OCI-LY3 (cell line): ENCODE measurements at regions not wholly inside any gene's neighbourhood (a gene's known extent, or its start where the extent isn't known, plus 50 kb on each side); places are given as distances from the start of the nearest gene placed in this dataset.

Source experiments
- H2AFZ ChIP-seq: fragments of 200-600, 300-600 bp; shearing (Covaris generic); 2 replicates; pipeline ENCODE4 v1.6.0; 2014; ENCODE audit warnings: antibody characterized with exemption, low read depth, low read length
- H3K27ac ChIP-seq: fragments of 200-600, 300-600 bp; sonication (generic); 2 replicates; pipeline ENCODE4 v1.5.1; 2014; ENCODE audit warnings: mild to moderate bottlenecking, low read length, moderate library complexity, mixed read lengths
- H3K27me3 ChIP-seq: fragments of 200-600, 300-600 bp; sonication (generic); 2 replicates; pipeline ENCODE4 v1.6.1; 2014; ENCODE audit warnings: low read depth, low read length, mixed read lengths
- H3K36me3 ChIP-seq: fragments of 200-600, 300-600 bp; sonication (generic); replicated peaks from 2 replicates; pipeline ENCODE3; 2014; ENCODE audit warnings: low read depth, low read length, mixed read lengths
- H3K4me1 ChIP-seq: fragments of 300-600, 200-600 bp; sonication (generic); 2 replicates; pipeline ENCODE4 v1.6.1; 2014; ENCODE audit warnings: low read length, mixed read lengths
- H3K4me2 ChIP-seq: fragments of 200-600, 300-600 bp; sonication (generic); 2 replicates; pipeline ENCODE4 v1.6.1; 2014; ENCODE audit warnings: low read length, mixed read lengths
- H3K4me3 ChIP-seq: fragments of 300-600, 200-600 bp; sonication (generic); 2 replicates; pipeline ENCODE4 v1.5.1; 2014; ENCODE audit warnings: antibody characterized with exemption, mild to moderate bottlenecking, low read length, moderate library complexity
- H3K79me2 ChIP-seq: fragments of 300-600, 200-600 bp; shearing (Covaris generic); 2 replicates; pipeline ENCODE4 v1.6.1; 2014; ENCODE audit warnings: mild to moderate bottlenecking, low read length, mixed read lengths
- H3K9ac ChIP-seq: fragments of 300-600, 200-600 bp; shearing (Covaris generic); 2 replicates; pipeline ENCODE4 v1.6.0; 2014; ENCODE audit warnings: mild to moderate bottlenecking, low read length, moderate library complexity
- H3K9me3 ChIP-seq: fragments of 200-600, 300-600 bp; shearing (Covaris generic); 2 replicates; pipeline ENCODE4 v1.6.1; 2014; ENCODE audit warnings: low read length, mixed read lengths; ENCODE audit not compliant: insufficient read depth
- H4K20me1 ChIP-seq: fragments of 200-600, 300-600 bp; sonication (generic); 2 replicates; pipeline ENCODE4 v1.6.1; 2016; ENCODE audit warnings: low read length, mixed read lengths; ENCODE audit not compliant: insufficient read depth
- EZH2phosphoT487 ChIP-seq: fragments of 200-600 bp; shearing (Covaris generic); IDR thresholded peaks from 2 replicates; pipeline ENCODE4 v1.6.1; 2018; ENCODE audit warnings: antibody characterized with exemption, mixed run types, low read depth
- TF ChIP-seq, protein P1 (sequence below): fragments of 200-600, 300-600 bp; sonication (generic); IDR thresholded peaks from 2 replicates; pipeline ENCODE4 v1.5.1; 2014; ENCODE audit warnings: antibody characterized with exemption, low read length, low read depth

DNA sequence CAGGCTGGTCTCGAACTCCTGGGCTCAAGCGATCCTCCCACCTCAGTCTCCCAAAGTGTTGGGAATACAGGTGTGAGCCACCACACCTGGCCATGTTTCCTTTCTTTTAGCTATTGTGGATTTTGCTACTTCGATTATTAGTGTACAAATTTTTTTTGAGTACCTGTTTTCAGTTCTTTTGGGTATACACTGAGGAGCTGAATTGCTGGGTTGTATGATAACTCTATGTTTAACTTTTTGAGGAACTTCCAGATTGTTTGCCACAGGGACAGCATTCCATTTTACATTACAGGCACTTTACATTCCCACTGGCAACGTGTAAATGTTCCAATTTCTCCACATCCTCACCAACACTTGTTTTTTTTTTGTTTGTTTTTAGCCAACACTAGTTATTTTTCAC lies 198.1 kb upstream of the TBX3 start:
- H3K4me2 ChIP-seq: no peak overlapping the region
- peaks cover 5% of the 10 kb centered on the region; the same call in 1 of the 2 replicates for H3K4me1 ChIP-seq
- no peaks in the 10 kb centered on the region for H3K36me3 ChIP-seq
- H2AFZ ChIP-seq: no peak overlapping the region
- no peak overlapping the region for H3K9ac ChIP-seq
- H3K27ac ChIP-seq: no peak overlapping the region
- no peaks in the 10 kb centered on the region for H3K9me3 ChIP-seq
- H3K4me3 ChIP-seq: no peak overlapping the region
- no peaks in the 10 kb centered on the region for H3K27me3 ChIP-seq
- no peaks in the 10 kb centered on the region for H4K20me1 ChIP-seq
- TF ChIP-seq EZH2phosphoT487: no peak
- TF ChIP-seq, protein P1, sequence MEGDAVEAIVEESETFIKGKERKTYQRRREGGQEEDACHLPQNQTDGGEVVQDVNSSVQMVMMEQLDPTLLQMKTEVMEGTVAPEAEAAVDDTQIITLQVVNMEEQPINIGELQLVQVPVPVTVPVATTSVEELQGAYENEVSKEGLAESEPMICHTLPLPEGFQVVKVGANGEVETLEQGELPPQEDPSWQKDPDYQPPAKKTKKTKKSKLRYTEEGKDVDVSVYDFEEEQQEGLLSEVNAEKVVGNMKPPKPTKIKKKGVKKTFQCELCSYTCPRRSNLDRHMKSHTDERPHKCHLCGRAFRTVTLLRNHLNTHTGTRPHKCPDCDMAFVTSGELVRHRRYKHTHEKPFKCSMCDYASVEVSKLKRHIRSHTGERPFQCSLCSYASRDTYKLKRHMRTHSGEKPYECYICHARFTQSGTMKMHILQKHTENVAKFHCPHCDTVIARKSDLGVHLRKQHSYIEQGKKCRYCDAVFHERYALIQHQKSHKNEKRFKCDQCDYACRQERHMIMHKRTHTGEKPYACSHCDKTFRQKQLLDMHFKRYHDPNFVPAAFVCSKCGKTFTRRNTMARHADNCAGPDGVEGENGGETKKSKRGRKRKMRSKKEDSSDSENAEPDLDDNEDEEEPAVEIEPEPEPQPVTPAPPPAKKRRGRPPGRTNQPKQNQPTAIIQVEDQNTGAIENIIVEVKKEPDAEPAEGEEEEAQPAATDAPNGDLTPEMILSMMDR: no peak
- H3K79me2 ChIP-seq: no peaks in the 10 kb centered on the region

DNA sequence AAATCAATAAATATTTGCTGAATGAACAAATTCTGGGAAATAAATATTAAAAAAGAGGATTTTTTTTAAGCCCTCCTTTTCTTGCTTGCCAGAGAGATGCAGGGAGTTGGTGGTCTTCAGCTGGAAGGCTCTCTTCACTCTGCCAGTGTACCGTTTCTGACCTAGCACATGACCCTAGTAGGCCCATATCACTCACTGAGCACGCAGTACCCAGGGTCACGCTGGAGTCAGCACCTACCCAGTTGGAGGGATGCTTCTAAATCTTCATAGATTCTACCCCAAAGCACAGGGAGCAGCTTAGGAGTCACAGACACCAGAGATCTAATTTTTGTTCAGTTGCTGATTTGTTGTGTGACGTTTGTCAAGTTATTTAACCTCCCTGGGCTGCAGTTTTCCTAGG lies 195.4 kb upstream of the TBX3 start:
- H4K20me1 ChIP-seq: no peaks in the 10 kb centered on the region
- H3K27me3 ChIP-seq: no peaks in the 10 kb centered on the region
- no peak overlapping the region for H3K4me2 ChIP-seq
- H3K4me3 ChIP-seq: no peak overlapping the region
- H3K9ac ChIP-seq: no peak overlapping the region
- TF ChIP-seq, protein P1: no peak
- no peak for TF ChIP-seq EZH2phosphoT487
- H3K36me3 ChIP-seq: no peaks in the 10 kb centered on the region
- no peaks in the 10 kb centered on the region for H3K79me2 ChIP-seq
- no peaks in the 10 kb centered on the region; the same call in 1 of the 2 replicates for H3K4me1 ChIP-seq
- no peak overlapping the region for H2AFZ ChIP-seq
- no peak overlapping the region for H3K27ac ChIP-seq
- no peaks in the 10 kb centered on the region for H3K9me3 ChIP-seq

DNA sequence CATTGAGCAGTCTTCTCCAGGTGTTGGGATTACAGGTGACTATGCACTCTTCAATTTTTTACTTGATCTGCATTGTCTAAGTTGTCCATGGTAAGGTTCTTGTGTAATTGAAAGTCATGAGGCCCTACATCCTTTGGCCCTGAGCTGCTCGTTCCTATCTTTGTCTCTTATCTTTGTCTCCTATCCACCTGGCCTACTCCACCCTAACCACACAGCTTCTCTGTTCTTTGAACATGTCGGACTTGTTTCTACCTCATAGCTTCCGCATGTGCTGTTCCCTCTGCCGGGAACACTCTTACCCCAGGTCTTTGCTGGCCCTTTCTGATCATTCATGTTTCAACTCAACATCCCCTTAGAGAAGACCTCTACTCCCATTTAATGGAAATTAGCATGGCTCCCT lies 194.8 kb upstream of the TBX3 start:
- Histone ChIP-seq H3K27ac (no peak overlapping the region), H3K9me3 (no peaks in the 10 kb centered on the region), H4K20me1 (no peaks in the 10 kb centered on the region), H3K79me2 (no peaks in the 10 kb centered on the region), H3K4me2 (no peak overlapping the region), H3K4me1 (no peaks in the 10 kb centered on the region; the same call in 1 of the 2 replicates), H3K4me3 (no peak overlapping the region), H3K9ac (no peak overlapping the region), H2AFZ (no peak overlapping the region), H3K27me3 (no peaks in the 10 kb centered on the region), H3K36me3 (no peaks in the 10 kb centered on the region)
- TF ChIP-seq, protein P1: no peak
- no peak for TF ChIP-seq EZH2phosphoT487

DNA sequence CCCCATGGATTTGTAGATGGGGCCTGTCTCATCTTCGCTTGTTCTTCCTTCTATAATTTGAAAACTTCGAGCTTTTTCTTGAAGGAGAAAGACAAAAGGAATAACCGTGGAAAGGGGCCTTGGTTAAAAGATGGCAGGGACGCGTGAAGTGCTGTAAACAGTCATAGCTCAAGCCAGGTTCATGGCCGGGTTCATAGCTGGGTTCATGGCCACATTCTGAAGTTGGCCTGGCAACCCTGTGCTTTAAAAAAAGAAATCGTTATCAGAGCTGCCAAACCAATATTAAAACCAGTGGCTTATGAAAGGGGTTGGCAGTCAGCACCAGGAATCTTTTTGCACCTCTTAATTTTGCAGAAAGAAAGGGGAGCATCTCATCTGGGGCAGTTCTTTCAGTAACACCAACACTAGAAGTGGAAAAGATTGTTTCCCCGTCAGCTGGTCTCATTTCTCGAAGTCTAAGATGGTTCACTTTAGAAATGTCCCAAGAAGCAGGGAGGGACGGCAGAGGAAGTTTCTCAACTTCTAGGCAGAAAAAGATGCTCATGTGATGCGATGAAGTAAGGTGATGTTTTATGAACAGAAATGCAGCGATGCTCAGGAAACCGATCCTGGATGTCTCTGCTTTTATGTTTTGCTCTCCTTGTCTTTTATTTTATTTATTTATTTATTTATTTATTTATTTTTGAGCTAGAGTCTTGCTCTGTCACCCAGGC lies 193.1 kb upstream of the TBX3 start:
- no peak overlapping the region for H3K27ac ChIP-seq
- H3K36me3 ChIP-seq: no peaks in the 10 kb centered on the region
- no peaks in the 10 kb centered on the region for H3K9me3 ChIP-seq
- no peaks in the 10 kb centered on the region; the same call in 1 of the 2 replicates for H3K4me1 ChIP-seq
- no peak overlapping the region for H3K9ac ChIP-seq
- no peak overlapping the region for H2AFZ ChIP-seq
- no peak overlapping the region for H3K4me2 ChIP-seq
- H3K79me2 ChIP-seq: no peaks in the 10 kb centered on the region
- H3K27me3 ChIP-seq: no peaks in the 10 kb centered on the region
- no peak for TF ChIP-seq EZH2phosphoT487
- TF ChIP-seq, protein P1: no peak
- H4K20me1 ChIP-seq: no peaks in the 10 kb centered on the region
- no peak overlapping the region for H3K4me3 ChIP-seq
